Trophoblast cell (in vitro differentiated cells and primary cell): ENCODE measurements at regions not wholly inside any gene's neighbourhood (a gene's known extent, or its start where the extent isn't known, plus 50 kb on each side); places are given as distances from the start of the nearest gene placed in this dataset.

Experiments used
- DNase-seq, 2 donors: peaks; one replicate each; pipeline ENCODE4 v3.0.0-alpha.2; 2016
- H2AFZ ChIP-seq: 2 replicates; pipeline ENCODE4 v1.6.1; 2013; ENCODE audit warnings: low read length, moderate library complexity, mild to moderate bottlenecking; ENCODE audit not compliant: insufficient read depth, poor library complexity
- H2AK5ac ChIP-seq: 2 replicates; pipeline ENCODE4 v1.6.1; 2013; ENCODE audit warnings: mild to moderate bottlenecking, low read length
- H2BK120ac ChIP-seq: 2 replicates; pipeline ENCODE4 v1.6.1; 2013; ENCODE audit warnings: low read length, mild to moderate bottlenecking, moderate library complexity; ENCODE audit not compliant: insufficient read depth, poor library complexity
- H2BK12ac ChIP-seq: 2 replicates; pipeline ENCODE4 v1.6.1; 2013; ENCODE audit warnings: mild to moderate bottlenecking, low read length, moderate library complexity
- H2BK5ac ChIP-seq: 2 replicates; pipeline ENCODE4 v1.6.1; 2013; ENCODE audit warnings: low read length, low read depth, moderate library complexity, mild to moderate bottlenecking; ENCODE audit not compliant: poor library complexity
- H3K14ac ChIP-seq: 2 replicates; pipeline ENCODE4 v1.6.1; 2013; ENCODE audit warnings: mild to moderate bottlenecking, low read length
- H3K18ac ChIP-seq: 2 replicates; pipeline ENCODE4 v1.6.1; 2013; ENCODE audit warnings: mild to moderate bottlenecking, low read length
- H3K23ac ChIP-seq: 2 replicates; pipeline ENCODE4 v1.6.1; 2013; ENCODE audit warnings: low read length
- H3K27ac ChIP-seq: 2 replicates; pipeline ENCODE4 v1.5.1; 2013; ENCODE audit warnings: low read depth, mild to moderate bottlenecking, inconsistent platforms, low read length, moderate library complexity
- H3K27me3 ChIP-seq: 2 replicates; pipeline ENCODE4 v1.6.1; 2013; ENCODE audit warnings: inconsistent platforms, mild to moderate bottlenecking, low read length, moderate library complexity; ENCODE audit not compliant: insufficient read depth
- H3K36me3 ChIP-seq, 2 experiments: 1 replicate in 1 of 2; 2 replicates in 1 of 2; pipeline ENCODE4 v1.6.1; 2013; ENCODE audit warnings: low read length in 2 of 2, mild to moderate bottlenecking in 2 of 2, moderate library complexity in 1 of 2; ENCODE audit not compliant: insufficient read depth in 2 of 2, control insufficient read depth in 1 of 2
- H3K4ac ChIP-seq: 2 replicates; pipeline ENCODE4 v1.6.1; 2013; ENCODE audit warnings: low read depth, mild to moderate bottlenecking, low read length, moderate library complexity
- H3K4me1 ChIP-seq, 2 experiments: 1 replicate in 1 of 2; 2 replicates in 1 of 2; pipeline ENCODE4 v1.6.1; 2013; ENCODE audit warnings: low read length in 2 of 2, mild to moderate bottlenecking in 2 of 2, moderate library complexity in 1 of 2; ENCODE audit not compliant: insufficient read depth in 2 of 2, control insufficient read depth in 1 of 2
- H3K4me2 ChIP-seq: 2 replicates; pipeline ENCODE4 v1.6.1; 2013; ENCODE audit warnings: inconsistent platforms, mild to moderate bottlenecking, low read length, moderate library complexity
- H3K4me3 ChIP-seq: 2 replicates; pipeline ENCODE4 v1.5.1; 2013; ENCODE audit warnings: mild to moderate bottlenecking, low read depth, low read length, inconsistent platforms
- H3K79me1 ChIP-seq: one replicate; pipeline ENCODE4 v1.6.1; 2013; ENCODE audit warnings: low read length
- H3K79me2 ChIP-seq: 2 replicates; pipeline ENCODE4 v1.6.1; 2013; ENCODE audit warnings: low read length, mild to moderate bottlenecking; ENCODE audit not compliant: control insufficient read depth, insufficient read depth, poor library complexity
- H3K9ac ChIP-seq: 2 replicates; pipeline ENCODE4 v1.6.1; 2013; ENCODE audit warnings: mild to moderate bottlenecking, low read length
- H3K9me3 ChIP-seq: 2 replicates; pipeline ENCODE4 v1.6.1; 2013; ENCODE audit warnings: low read depth, mild to moderate bottlenecking, control low read depth, inconsistent platforms, low read length; ENCODE audit not compliant: insufficient read depth
- H4K12ac ChIP-seq: 2 replicates; pipeline ENCODE4 v1.6.1; 2013; ENCODE audit warnings: low read depth, mild to moderate bottlenecking, low read length, moderate library complexity
- H4K8ac ChIP-seq: 2 replicates; pipeline ENCODE4 v1.6.1; 2013; ENCODE audit warnings: low read depth, mild to moderate bottlenecking, low read length, moderate library complexity
- H4K91ac ChIP-seq: one replicate; pipeline ENCODE4 v1.6.1; 2013; ENCODE audit warnings: low read depth, mild to moderate bottlenecking, low read length, moderate library complexity
- WGBS: extraction: QIAGEN DNeasy Blood & Tissue Kit; methylation state at CpG from one replicate; pipeline ENCODE4 v1.1.7; 2013; ENCODE audit warnings: missing lambda C conversion rate; ENCODE audit not compliant: insufficient read length, insufficient coverage; ENCODE audit errors: extremely low coverage; 5-methylcytosine and 5-hydroxymethylcytosine counted together

DNA sequence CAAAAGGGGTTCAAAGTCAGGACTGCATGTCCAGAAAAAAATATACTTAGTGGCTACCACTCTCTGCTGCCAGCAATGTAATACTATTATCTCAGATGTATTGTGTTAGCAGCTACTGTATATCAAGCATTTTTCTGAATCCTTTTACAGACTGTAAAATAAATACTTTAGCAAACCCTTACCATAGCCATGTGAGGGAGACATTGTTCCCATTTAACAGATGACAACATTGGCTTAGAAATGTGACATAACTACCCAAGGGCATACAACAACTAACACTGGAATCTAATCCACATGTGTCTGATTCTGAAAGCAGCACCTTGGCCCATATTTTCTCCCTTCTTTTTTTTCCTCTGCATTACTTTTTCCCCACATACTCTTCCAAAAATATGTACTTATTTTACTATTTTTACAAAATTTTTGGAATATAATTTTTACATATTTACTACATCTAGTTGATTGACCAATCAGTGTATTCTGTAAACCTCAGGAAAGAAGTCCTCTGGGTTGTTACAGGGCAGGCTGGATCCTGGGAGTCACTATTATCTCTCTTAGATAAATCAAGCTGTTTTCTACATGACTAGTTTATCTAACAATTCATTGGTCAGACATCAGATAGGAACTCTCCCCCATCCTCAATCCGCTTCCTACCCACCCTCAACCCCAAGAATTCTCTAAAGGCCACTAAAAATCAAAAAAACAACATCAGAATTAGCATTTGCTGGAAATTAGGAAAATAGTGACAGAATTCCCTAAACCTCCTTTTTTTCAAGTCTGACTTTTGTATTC lies 154.1 kb downstream of the BTG1 start:
- H3K27ac ChIP-seq = no peak overlapping the region
- H3K27me3 ChIP-seq = no peaks in the 10 kb centered on the region
- WGBS = no CpG with 5 or more reads among the region's 1 CpG

GRCh38 chr12:91990525-91990924 lies 155.1 kb downstream of the BTG1 start:
- Histone ChIP-seq H3K27me3 (no peaks in the 10 kb centered on the region), H3K36me3 (no peaks in the 10 kb centered on the region), H4K8ac (no peak overlapping the region), H2BK120ac (no peak overlapping the region), H3K79me2 (no peaks in the 10 kb centered on the region), H3K9ac (no peak overlapping the region), H3K27ac (no peak overlapping the region), H3K14ac (no peak overlapping the region), H2AK5ac (no peak overlapping the region), H3K4me3 (no peak overlapping the region), H4K91ac (no peak overlapping the region), H3K9me3 (no peaks in the 10 kb centered on the region), H3K4me2 (no peak overlapping the region), H3K4me1 (peaks cover 0 to 2% of the 10 kb centered on the region in 2 experiments), H3K23ac (no peak overlapping the region), H4K12ac (no peak overlapping the region), H3K4ac (no peak overlapping the region), H2BK12ac (no peak overlapping the region), H2BK5ac (no peak overlapping the region), H2AFZ (no peak overlapping the region), H3K79me1 (no peaks in the 10 kb centered on the region), H3K18ac (no peak overlapping the region)
- no peak for DNase-seq
- WGBS = no CpG with 5 or more reads among the region's 2 CpGs

More for the DNA sequence above, 154.1 kb downstream of the BTG1 start:
- H4K12ac ChIP-seq = no peak overlapping the region
- H3K4me1 ChIP-seq = peaks cover 0 to 2% of the 10 kb centered on the region in 2 experiments
- H2AK5ac ChIP-seq = no peak overlapping the region
- no peak overlapping the region for H3K4me2 ChIP-seq
- no peak overlapping the region for H3K4ac ChIP-seq
- DNase-seq = peak in 1 of 2 donors; percentile 57
- no peak overlapping the region for H3K4me3 ChIP-seq
- H2BK5ac ChIP-seq = no peak overlapping the region
- H3K18ac ChIP-seq = no peak overlapping the region
- no peak overlapping the region for H2BK120ac ChIP-seq
- H3K9me3 ChIP-seq = no peaks in the 10 kb centered on the region
- no peaks in the 10 kb centered on the region for H3K36me3 ChIP-seq
- H4K91ac ChIP-seq = no peak overlapping the region
- no peaks in the 10 kb centered on the region for H3K79me1 ChIP-seq
- no peak overlapping the region for H3K9ac ChIP-seq
- no peaks in the 10 kb centered on the region for H3K79me2 ChIP-seq
- H3K23ac ChIP-seq = no peak overlapping the region
- H4K8ac ChIP-seq = no peak overlapping the region
- H2AFZ ChIP-seq = no peak overlapping the region
- H2BK12ac ChIP-seq = no peak overlapping the region
- H3K14ac ChIP-seq = no peak overlapping the region

DNA sequence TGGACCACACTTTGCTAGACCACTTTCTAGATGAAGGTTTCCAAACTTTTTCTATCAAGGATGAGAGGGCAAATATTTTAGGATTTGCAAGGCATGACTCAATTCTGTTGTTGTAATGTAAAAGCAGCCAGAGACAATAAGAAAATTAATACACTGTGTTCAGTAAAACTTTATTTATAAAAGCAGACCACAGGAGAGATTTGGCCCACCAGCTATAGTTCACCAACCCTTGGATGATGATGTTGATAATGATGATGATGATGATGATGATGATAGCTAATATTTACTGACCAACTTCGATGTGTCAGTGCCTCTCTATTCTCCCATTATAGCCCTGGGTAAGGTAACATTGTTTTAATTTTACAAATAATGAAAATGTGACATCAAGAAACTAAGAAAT lies 156.5 kb downstream of the BTG1 start:
- H3K9me3 ChIP-seq = no peaks in the 10 kb centered on the region
- H3K27me3 ChIP-seq = no peaks in the 10 kb centered on the region
- no peak overlapping the region for H4K8ac ChIP-seq
- no peak for DNase-seq
- no peak overlapping the region for H2BK12ac ChIP-seq
- H3K4me3 ChIP-seq = no peak overlapping the region
- no CpG with 5 or more reads among the region's 1 CpG for WGBS
- no peak overlapping the region for H3K4me2 ChIP-seq
- H3K9ac ChIP-seq = no peak overlapping the region
- H3K27ac ChIP-seq = no peak overlapping the region
- H2AFZ ChIP-seq = no peak overlapping the region
- no peak overlapping the region for H2AK5ac ChIP-seq
- H3K23ac ChIP-seq = no peak overlapping the region
- no peaks in the 10 kb centered on the region for H3K79me2 ChIP-seq
- no peak overlapping the region for H4K91ac ChIP-seq
- no peak overlapping the region for H3K18ac ChIP-seq
- peaks cover 0 to 2% of the 10 kb centered on the region in 2 experiments for H3K4me1 ChIP-seq
- no peak overlapping the region for H4K12ac ChIP-seq
- H3K79me1 ChIP-seq = no peaks in the 10 kb centered on the region
- no peak overlapping the region for H3K4ac ChIP-seq
- H3K14ac ChIP-seq = no peak overlapping the region
- no peaks in the 10 kb centered on the region for H3K36me3 ChIP-seq
- H2BK5ac ChIP-seq = no peak overlapping the region
- H2BK120ac ChIP-seq = no peak overlapping the region

DNA sequence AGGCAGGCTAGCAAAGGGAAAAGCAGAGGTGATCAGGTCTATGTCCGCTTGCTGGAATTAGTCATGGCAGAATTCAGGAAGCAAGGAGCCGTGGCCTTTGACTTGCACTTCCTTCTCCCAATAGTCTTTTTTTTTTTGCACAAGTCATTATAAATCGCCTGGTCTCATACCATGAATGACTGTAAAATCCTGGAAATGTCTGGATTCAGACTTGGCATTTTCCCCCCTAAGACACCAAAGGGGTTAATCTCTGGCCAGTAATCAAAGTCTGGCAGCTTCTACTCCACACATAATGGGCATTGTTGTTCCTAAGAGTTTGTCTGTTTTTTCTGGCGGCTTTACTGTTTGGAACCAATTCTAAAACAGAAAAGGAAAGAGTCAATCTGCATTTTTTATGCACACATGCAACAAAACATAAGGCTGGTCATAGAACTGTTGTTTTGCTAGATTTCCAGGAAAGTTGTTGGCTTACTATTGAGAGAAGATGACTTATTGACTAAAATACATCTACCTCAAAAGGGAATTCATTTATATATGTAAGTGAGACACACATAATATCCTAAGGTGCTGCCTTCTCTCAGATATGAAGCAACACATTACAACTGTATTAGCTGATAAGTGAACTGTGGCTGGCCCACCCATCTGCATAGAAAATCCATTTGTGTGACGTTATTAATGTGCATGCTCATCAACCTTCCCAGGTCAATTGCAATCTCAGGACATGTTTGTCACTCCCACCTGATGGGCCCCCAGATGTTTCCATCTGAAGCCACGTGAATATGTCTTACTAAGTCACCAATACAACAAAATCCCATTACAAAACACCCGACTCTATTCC lies 157.3 kb downstream of the BTG1 start:
- H2AFZ ChIP-seq = no peak overlapping the region
- H3K9ac ChIP-seq = no peak overlapping the region
- no peak overlapping the region for H2BK120ac ChIP-seq
- H3K27ac ChIP-seq = no peak overlapping the region
- no peak overlapping the region for H2BK12ac ChIP-seq
- no peak overlapping the region for H4K8ac ChIP-seq
- no peak overlapping the region for H3K14ac ChIP-seq
- H3K23ac ChIP-seq = no peak overlapping the region
- no peaks in the 10 kb centered on the region for H3K9me3 ChIP-seq
- no CpG with 5 or more reads among the region's 7 CpGs for WGBS
- no peak overlapping the region for H3K18ac ChIP-seq
- H3K79me2 ChIP-seq = no peaks in the 10 kb centered on the region
- H2AK5ac ChIP-seq = no peak overlapping the region
- no peak overlapping the region for H3K4me2 ChIP-seq
- no peaks in the 10 kb centered on the region for H3K27me3 ChIP-seq
- no peak overlapping the region for H3K4me3 ChIP-seq
- peaks cover 0 to 2% of the 10 kb centered on the region in 2 experiments for H3K4me1 ChIP-seq
- H4K12ac ChIP-seq = no peak overlapping the region
- H3K4ac ChIP-seq = no peak overlapping the region
- no peak overlapping the region for H2BK5ac ChIP-seq
- DNase-seq = no peak
- H3K79me1 ChIP-seq = no peaks in the 10 kb centered on the region
- no peak overlapping the region for H4K91ac ChIP-seq
- no peaks in the 10 kb centered on the region for H3K36me3 ChIP-seq
